Fibroblast of skin of right quadriceps (primary cell): ENCODE measurements at regions not wholly inside any gene's neighbourhood (a gene's known extent, or its start where the extent isn't known, plus 50 kb on each side); places are given as distances from the start of the nearest gene placed in this dataset.

Experiments
- DNase-seq: peaks from one replicate; pipeline ENCODE4 v3.0.0-alpha.2; 2013

- DNase-seq = peak; percentile 3
Measured at GRCh38 chr7:118087126-118087525, 96.8 kb upstream of the LSM8 start.

- no peak for DNase-seq
Measured at GRCh38 chr7:118094044-118094443, 89.9 kb upstream of the LSM8 start.

GRCh38 chr7:118104812-118105441, 79.0 kb upstream of the LSM8 start:
- DNase-seq = no peak

GRCh38 chr7:118109607-118110006, 74.4 kb upstream of the LSM8 start:
- DNase-seq = no peak

- no peak for DNase-seq
Measured at GRCh38 chr7:118110178-118110925, 73.6 kb upstream of the LSM8 start.

- DNase-seq = no peak
Measured at GRCh38 chr7:118111347-118111746, 72.6 kb upstream of the LSM8 start.

- no peak for DNase-seq
Measured at GRCh38 chr7:118114175-118114574, 69.8 kb upstream of the LSM8 start.

GRCh38 chr7:118129041-118129795, 54.7 kb upstream of the LSM8 start:
- no peak for DNase-seq

- DNase-seq = no peak
Measured at GRCh38 chr7:118132764-118133163, 51.2 kb upstream of the LSM8 start.
